ENCODE measurements at regions not wholly inside any gene's neighbourhood (a gene's known extent, or its start where the extent isn't known, plus 50 kb on each side); places are given as distances from the start of the nearest gene placed in this dataset.

DNA sequence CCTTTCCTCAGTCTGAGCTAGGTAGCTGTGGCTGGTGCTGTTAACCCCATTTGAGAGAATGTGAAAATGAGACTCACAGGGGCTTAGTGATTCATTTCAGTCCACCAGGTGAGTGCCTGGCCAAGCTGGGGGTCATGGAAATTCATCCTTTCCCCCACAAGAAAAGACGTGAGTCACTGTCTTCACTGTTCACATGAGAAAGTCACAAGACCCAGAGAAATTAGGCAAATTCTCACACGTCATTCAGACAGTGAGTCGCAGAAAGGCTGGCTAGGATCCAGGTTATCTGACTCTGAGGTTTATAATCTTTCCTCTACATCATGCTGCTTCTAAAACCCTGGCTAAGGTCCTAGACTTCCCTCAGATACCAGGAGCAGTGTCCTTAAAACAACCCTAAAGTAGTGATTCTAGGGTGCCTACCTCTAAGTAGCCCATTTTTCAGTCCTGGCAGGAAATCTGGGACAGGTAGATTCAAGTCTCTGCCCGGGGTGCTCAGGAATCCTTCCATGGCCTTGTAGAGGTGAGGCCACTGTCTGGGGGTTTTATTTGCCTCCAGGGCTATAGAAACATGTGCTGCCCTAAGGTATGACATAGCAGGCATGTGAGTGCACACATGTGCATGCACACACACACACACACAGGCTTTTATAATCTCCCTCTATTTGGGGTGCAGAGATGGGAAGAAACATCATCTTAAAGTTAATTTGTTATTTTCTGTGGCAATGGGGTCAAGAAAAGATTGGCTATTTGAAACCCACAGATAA, 427.9 kb upstream of the CELF2 start:
- no peak for TF ChIP-seq POLR2A (IDR thresholded peaks at IDR 0.05; ENCODE audit: low read depth, low read length)
- TF ChIP-seq, protein P1, sequence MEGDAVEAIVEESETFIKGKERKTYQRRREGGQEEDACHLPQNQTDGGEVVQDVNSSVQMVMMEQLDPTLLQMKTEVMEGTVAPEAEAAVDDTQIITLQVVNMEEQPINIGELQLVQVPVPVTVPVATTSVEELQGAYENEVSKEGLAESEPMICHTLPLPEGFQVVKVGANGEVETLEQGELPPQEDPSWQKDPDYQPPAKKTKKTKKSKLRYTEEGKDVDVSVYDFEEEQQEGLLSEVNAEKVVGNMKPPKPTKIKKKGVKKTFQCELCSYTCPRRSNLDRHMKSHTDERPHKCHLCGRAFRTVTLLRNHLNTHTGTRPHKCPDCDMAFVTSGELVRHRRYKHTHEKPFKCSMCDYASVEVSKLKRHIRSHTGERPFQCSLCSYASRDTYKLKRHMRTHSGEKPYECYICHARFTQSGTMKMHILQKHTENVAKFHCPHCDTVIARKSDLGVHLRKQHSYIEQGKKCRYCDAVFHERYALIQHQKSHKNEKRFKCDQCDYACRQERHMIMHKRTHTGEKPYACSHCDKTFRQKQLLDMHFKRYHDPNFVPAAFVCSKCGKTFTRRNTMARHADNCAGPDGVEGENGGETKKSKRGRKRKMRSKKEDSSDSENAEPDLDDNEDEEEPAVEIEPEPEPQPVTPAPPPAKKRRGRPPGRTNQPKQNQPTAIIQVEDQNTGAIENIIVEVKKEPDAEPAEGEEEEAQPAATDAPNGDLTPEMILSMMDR (conservative IDR thresholded peaks at IDR 0.05; ENCODE audit: low read depth, low read length), result no peak
- no peak for TF ChIP-seq MAZ (IDR thresholded peaks at IDR 0.05; ENCODE audit: borderline replicate concordance, low read depth, low read length)
- TF ChIP-seq, protein P2, sequence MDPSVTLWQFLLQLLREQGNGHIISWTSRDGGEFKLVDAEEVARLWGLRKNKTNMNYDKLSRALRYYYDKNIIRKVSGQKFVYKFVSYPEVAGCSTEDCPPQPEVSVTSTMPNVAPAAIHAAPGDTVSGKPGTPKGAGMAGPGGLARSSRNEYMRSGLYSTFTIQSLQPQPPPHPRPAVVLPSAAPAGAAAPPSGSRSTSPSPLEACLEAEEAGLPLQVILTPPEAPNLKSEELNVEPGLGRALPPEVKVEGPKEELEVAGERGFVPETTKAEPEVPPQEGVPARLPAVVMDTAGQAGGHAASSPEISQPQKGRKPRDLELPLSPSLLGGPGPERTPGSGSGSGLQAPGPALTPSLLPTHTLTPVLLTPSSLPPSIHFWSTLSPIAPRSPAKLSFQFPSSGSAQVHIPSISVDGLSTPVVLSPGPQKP (IDR thresholded peaks at IDR 0.05; ENCODE audit: borderline replicate concordance, low read depth, low read length), result no peak
- no peak for TF ChIP-seq RAD21 (IDR thresholded peaks at IDR 0.05; ENCODE audit: low read length)
- TF ChIP-seq CEBPB (IDR thresholded peaks at IDR 0.05; ENCODE audit: low read depth, low read length), result peak; percentile 64; the same call in 1 of the 2 replicates
- TF ChIP-seq RCOR1 (IDR thresholded peaks at IDR 0.05; ENCODE audit: insufficient replicate concordance, low read length), result no peak
- TF ChIP-seq CHD1 (IDR thresholded peaks at IDR 0.05; ENCODE audit: low read depth, low read length), result no peak
- no peak for TF ChIP-seq RFX5 (IDR thresholded peaks at IDR 0.05; ENCODE audit: low read depth, low read length)

Measured in IMR-90 (cell line).